ENCODE measurements at regions not wholly inside any gene's neighbourhood (a gene's known extent, or its start where the extent isn't known, plus 50 kb on each side); places are given as distances from the start of the nearest gene placed in this dataset.

DNA sequence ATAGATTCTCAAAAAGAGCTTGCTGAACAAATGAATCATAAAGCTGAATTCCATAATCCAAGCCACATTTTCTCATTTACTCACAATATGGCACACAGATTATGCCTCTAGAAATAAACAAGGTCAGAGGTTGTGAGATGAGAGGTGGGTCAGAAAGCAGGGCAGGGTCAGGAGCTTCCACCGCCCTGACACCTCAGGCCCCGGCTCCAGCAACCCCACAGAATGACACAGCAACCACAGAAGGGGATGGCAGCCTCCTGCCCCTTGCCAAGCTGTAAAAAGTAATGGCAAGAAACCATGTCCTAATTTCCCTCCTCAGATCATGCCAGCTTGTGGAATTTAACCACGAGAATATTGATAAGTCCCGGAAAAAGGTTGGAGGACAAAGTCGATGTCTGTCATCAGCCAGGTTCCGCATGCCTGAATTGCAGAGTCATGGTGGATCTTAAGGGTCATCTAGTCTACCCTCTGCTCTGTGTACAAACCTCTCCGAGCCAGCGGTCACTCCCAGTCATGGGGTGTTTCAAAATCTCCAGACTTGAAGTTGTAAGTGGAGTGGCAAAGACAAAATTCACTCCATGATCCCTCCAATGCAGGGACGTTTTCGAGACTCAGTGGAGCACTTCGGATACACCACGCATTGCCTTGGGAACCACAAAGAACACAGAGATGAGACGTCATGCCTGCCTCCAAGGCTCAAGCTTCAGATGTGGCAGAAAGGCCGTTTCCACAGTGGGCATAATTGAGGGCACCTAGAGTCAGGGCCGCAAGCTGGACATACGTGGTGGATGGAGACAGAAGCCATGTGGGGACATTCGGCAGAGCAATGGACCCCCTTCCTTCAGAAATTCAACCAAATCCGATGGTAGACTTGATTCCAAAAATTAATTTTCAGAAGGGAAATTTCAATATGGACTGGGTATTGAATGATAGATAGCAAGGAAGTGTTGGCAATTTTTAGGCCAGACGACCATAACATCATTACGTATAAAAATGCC is 254.0 kb downstream of the TOMM20 start (continued):
- peak; percentile 96 for TF ChIP-seq CUX1 (CRISPR knock-in tag; IDR thresholded peaks at IDR 0.05)
- TF ChIP-seq LARP7 (IDR thresholded peaks at IDR 0.05), result no peak
- TF ChIP-seq TCF3 (CRISPR knock-in tag; IDR thresholded peaks at IDR 0.05), result peak; percentile 63
- peak; percentile 12; the same call in 1 of the 2 replicates for TF ChIP-seq RAD51 (IDR thresholded peaks at IDR 0.05; ENCODE audit: borderline replicate concordance, low read depth)
- peak; percentile 64 for TF ChIP-seq FOSL1 (tag; conservative IDR thresholded peaks at IDR 0.05)
- TF ChIP-seq CSDE1 (IDR thresholded peaks at IDR 0.05), result no peak
- TF ChIP-seq, protein P1, sequence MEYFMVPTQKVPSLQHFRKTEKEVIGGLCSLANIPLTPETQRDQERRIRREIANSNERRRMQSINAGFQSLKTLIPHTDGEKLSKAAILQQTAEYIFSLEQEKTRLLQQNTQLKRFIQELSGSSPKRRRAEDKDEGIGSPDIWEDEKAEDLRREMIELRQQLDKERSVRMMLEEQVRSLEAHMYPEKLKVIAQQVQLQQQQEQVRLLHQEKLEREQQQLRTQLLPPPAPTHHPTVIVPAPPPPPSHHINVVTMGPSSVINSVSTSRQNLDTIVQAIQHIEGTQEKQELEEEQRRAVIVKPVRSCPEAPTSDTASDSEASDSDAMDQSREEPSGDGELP (CRISPR knock-in tag; IDR thresholded peaks at IDR 0.05; ENCODE audit: borderline replicate concordance), result peak; percentile 45; the same call in 1 of the 2 replicates
- TF ChIP-seq MNT (conservative IDR thresholded peaks at IDR 0.05), result peak in 1 of 2 experiments; percentile 64; a peak in 3 of 4 replicates
- 0 out of 2 replicates have a peak, but pooled peaks have one; percentile 16 for TF ChIP-seq GTF2F1 (IDR thresholded peaks at IDR 0.05; ENCODE audit: low read depth, low read length)
- no peak for TF ChIP-seq MBD2 (IDR thresholded peaks at IDR 0.05; ENCODE audit: borderline replicate concordance, low read depth)
- peak; percentile 71 for TF ChIP-seq CBFA2T3 (IDR thresholded peaks at IDR 0.05)
- peak; percentile 43; the same call in 1 of the 2 replicates for TF ChIP-seq STAT5A (IDR thresholded peaks at IDR 0.05; ENCODE audit: borderline replicate concordance, low read length)
- no peak for TF ChIP-seq ZBTB8A (IDR thresholded peaks at IDR 0.05; ENCODE audit: partially characterized antibody)
- peak; percentile 90 for TF ChIP-seq NFE2L1 (tag; IDR thresholded peaks at IDR 0.05; ENCODE audit: borderline replicate concordance, low read depth)
- no peak for TF ChIP-seq ILF3 (IDR thresholded peaks at IDR 0.05; ENCODE audit: borderline replicate concordance)
- TF ChIP-seq, protein P2, sequence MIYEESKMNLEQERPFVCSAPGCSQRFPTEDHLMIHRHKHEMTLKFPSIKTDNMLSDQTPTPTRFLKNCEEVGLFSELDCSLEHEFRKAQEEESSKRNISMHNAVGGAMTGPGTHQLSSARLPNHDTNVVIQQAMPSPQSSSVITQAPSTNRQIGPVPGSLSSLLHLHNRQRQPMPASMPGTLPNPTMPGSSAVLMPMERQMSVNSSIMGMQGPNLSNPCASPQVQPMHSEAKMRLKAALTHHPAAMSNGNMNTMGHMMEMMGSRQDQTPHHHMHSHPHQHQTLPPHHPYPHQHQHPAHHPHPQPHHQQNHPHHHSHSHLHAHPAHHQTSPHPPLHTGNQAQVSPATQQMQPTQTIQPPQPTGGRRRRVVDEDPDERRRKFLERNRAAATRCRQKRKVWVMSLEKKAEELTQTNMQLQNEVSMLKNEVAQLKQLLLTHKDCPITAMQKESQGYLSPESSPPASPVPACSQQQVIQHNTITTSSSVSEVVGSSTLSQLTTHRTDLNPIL (CRISPR knock-in tag; IDR thresholded peaks at IDR 0.05), result peak; percentile 47; the same call in 1 of the 2 replicates
- TF ChIP-seq BCOR (IDR thresholded peaks at IDR 0.05), result peak; percentile 32; the same call in 1 of the 2 replicates
- peak; percentile 72; the same call in 1 of the 2 replicates for TF ChIP-seq ATF7 (IDR thresholded peaks at IDR 0.05)

All from K562 (cell line).